ENCODE measurements at regions not wholly inside any gene's neighbourhood (a gene's known extent, or its start where the extent isn't known, plus 50 kb on each side); places are given as distances from the start of the nearest gene placed in this dataset.
"Not testable (repeated sequence)": the region's sequence is repeated elsewhere in the genome, so short reads cannot be mapped to it uniquely, and the experiment has no call there.

- Histone ChIP-seq H3K4me2 (ENCODE audit: low read depth, low read length, poor library complexity, severe bottlenecking) (no peak overlapping the region), H3K9me2 (replicated peaks; ENCODE audit: insufficient read depth, low read length) (no peaks in the 10 kb centered on the region), H3K9ac (ENCODE audit: low read length) (no peak overlapping the region), H3K36me3 (ENCODE audit: insufficient read depth, low read length) (no peaks in the 10 kb centered on the region), H2AFZ (ENCODE audit: low read length) (no peak overlapping the region), H3K27ac (ENCODE audit: low read length) (no peak overlapping the region), H3K79me2 (ENCODE audit: low read length) (no peaks in the 10 kb centered on the region), H3K4me3 (ENCODE audit: low read length) (no peak overlapping the region), H3K9me3 (ENCODE audit: low read length) (no peaks in the 10 kb centered on the region), H3K4me1 (ENCODE audit: low read length) (no peaks in the 10 kb centered on the region), H4K20me1 (ENCODE audit: insufficient read depth, low read depth, low read length) (no peaks in the 10 kb centered on the region), H3K27me3 (ENCODE audit: low read length) (no peaks in the 10 kb centered on the region)
- DNase-seq = no peak
These were observed 59.8 kb upstream of the C5orf63 start for GRCh38 chr5:127133071-127133470.

GRCh38 chr5:127136908-127137307, 63.6 kb upstream of the C5orf63 start:
- no peaks in the 10 kb centered on the region for H3K36me3 ChIP-seq (ENCODE audit: insufficient read depth, low read length)
- H3K27me3 ChIP-seq (ENCODE audit: low read length) = no peaks in the 10 kb centered on the region
- no peaks in the 10 kb centered on the region for H3K4me1 ChIP-seq (ENCODE audit: low read length)
- no peak overlapping the region for H2AFZ ChIP-seq (ENCODE audit: low read length)
- H3K4me3 ChIP-seq (ENCODE audit: low read length) = no peak overlapping the region
- H4K20me1 ChIP-seq (ENCODE audit: insufficient read depth, low read depth, low read length) = no peaks in the 10 kb centered on the region
- no peaks in the 10 kb centered on the region for H3K9me3 ChIP-seq (ENCODE audit: low read length)
- no peak overlapping the region for H3K9ac ChIP-seq (ENCODE audit: low read length)
- H3K9me2 ChIP-seq (replicated peaks; ENCODE audit: insufficient read depth, low read length) = no peaks in the 10 kb centered on the region
- H3K79me2 ChIP-seq (ENCODE audit: low read length) = no peaks in the 10 kb centered on the region
- H3K4me2 ChIP-seq (ENCODE audit: low read depth, low read length, poor library complexity, severe bottlenecking) = no peak overlapping the region
- no peak overlapping the region for H3K27ac ChIP-seq (ENCODE audit: low read length)
- no peak for DNase-seq

- no peaks in the 10 kb centered on the region for H3K4me1 ChIP-seq (ENCODE audit: low read length)
- no peaks in the 10 kb centered on the region for H3K79me2 ChIP-seq (ENCODE audit: low read length)
- no peaks in the 10 kb centered on the region for H4K20me1 ChIP-seq (ENCODE audit: insufficient read depth, low read depth, low read length)
- H3K9me3 ChIP-seq (ENCODE audit: low read length) = no peaks in the 10 kb centered on the region
- no peak overlapping the region for H3K4me2 ChIP-seq (ENCODE audit: low read depth, low read length, poor library complexity, severe bottlenecking)
- no peaks in the 10 kb centered on the region for H3K27me3 ChIP-seq (ENCODE audit: low read length)
- H3K9me2 ChIP-seq (replicated peaks; ENCODE audit: insufficient read depth, low read length) = no peaks in the 10 kb centered on the region
- H3K36me3 ChIP-seq (ENCODE audit: insufficient read depth, low read length) = no peaks in the 10 kb centered on the region
- no peak overlapping the region for H3K4me3 ChIP-seq (ENCODE audit: low read length)
- H3K9ac ChIP-seq (ENCODE audit: low read length) = no peak overlapping the region
- no peak overlapping the region for H3K27ac ChIP-seq (ENCODE audit: low read length)
- no peak for DNase-seq
- H2AFZ ChIP-seq (ENCODE audit: low read length) = no peak overlapping the region
These were observed 70.4 kb upstream of the C5orf63 start for GRCh38 chr5:127143722-127144121.

- Histone ChIP-seq H3K9ac (ENCODE audit: low read length) (no peak overlapping the region), H2AFZ (ENCODE audit: low read length) (no peak overlapping the region), H3K4me3 (ENCODE audit: low read length) (no peak overlapping the region), H4K20me1 (ENCODE audit: insufficient read depth, low read depth, low read length) (no peaks in the 10 kb centered on the region), H3K4me2 (ENCODE audit: low read depth, low read length, poor library complexity, severe bottlenecking) (no peak overlapping the region), H3K4me1 (ENCODE audit: low read length) (no peaks in the 10 kb centered on the region), H3K27me3 (ENCODE audit: low read length) (no peaks in the 10 kb centered on the region), H3K79me2 (ENCODE audit: low read length) (no peaks in the 10 kb centered on the region), H3K9me3 (ENCODE audit: low read length) (no peaks in the 10 kb centered on the region), H3K27ac (ENCODE audit: low read length) (no peak overlapping the region), H3K9me2 (replicated peaks; ENCODE audit: insufficient read depth, low read length) (no peaks in the 10 kb centered on the region), H3K36me3 (ENCODE audit: insufficient read depth, low read length) (no peaks in the 10 kb centered on the region)
- no peak for DNase-seq
These were observed 79.7 kb upstream of the C5orf63 start for GRCh38 chr5:127153031-127153430.

DNA sequence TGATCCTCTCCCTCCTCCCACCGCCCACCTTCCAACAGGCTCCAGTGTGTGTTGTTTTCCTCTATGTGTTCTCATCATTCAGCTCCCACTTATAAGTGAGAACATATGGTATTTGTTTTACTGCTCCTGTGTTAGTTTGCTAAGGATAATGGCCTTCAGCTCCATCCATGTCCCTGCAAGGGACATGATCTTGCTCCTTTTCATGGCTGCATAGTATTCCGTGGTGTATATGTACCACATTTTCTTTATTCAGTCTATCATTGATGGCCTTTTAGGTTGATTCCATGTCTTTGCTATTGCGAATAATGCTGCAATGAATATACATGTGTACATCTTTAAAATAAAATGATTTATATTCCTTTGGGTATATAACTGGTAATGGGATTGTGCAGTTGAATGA, 80.2 kb upstream of the C5orf63 start:
- Histone ChIP-seq H3K9ac (ENCODE audit: low read length) (no peak overlapping the region), H3K27me3 (ENCODE audit: low read length) (no peaks in the 10 kb centered on the region), H3K9me3 (ENCODE audit: low read length) (no peaks in the 10 kb centered on the region), H3K79me2 (ENCODE audit: low read length) (no peaks in the 10 kb centered on the region), H3K4me3 (ENCODE audit: low read length) (no peak overlapping the region), H2AFZ (ENCODE audit: low read length) (no peak overlapping the region), H3K36me3 (ENCODE audit: insufficient read depth, low read length) (no peaks in the 10 kb centered on the region), H4K20me1 (ENCODE audit: insufficient read depth, low read depth, low read length) (no peaks in the 10 kb centered on the region), H3K4me1 (ENCODE audit: low read length) (no peaks in the 10 kb centered on the region), H3K9me2 (replicated peaks; ENCODE audit: insufficient read depth, low read length) (no peaks in the 10 kb centered on the region), H3K27ac (ENCODE audit: low read length) (no peak overlapping the region), H3K4me2 (ENCODE audit: low read depth, low read length, poor library complexity, severe bottlenecking) (no peak overlapping the region)
- no peak for DNase-seq

- DNase-seq = no peak
- H3K4me1 ChIP-seq (ENCODE audit: low read length) = no peaks in the 10 kb centered on the region
- no peaks in the 10 kb centered on the region for H3K9me2 ChIP-seq (replicated peaks; ENCODE audit: insufficient read depth, low read length)
- no peak overlapping the region for H3K9ac ChIP-seq (ENCODE audit: low read length)
- no peak overlapping the region for H2AFZ ChIP-seq (ENCODE audit: low read length)
- H4K20me1 ChIP-seq (ENCODE audit: insufficient read depth, low read depth, low read length) = no peaks in the 10 kb centered on the region
- H3K27me3 ChIP-seq (ENCODE audit: low read length) = no peaks in the 10 kb centered on the region
- no peaks in the 10 kb centered on the region for H3K9me3 ChIP-seq (ENCODE audit: low read length)
- no peaks in the 10 kb centered on the region for H3K79me2 ChIP-seq (ENCODE audit: low read length)
- H3K4me2 ChIP-seq (ENCODE audit: low read depth, low read length, poor library complexity, severe bottlenecking) = no peak overlapping the region
- H3K27ac ChIP-seq (ENCODE audit: low read length) = no peak overlapping the region
- H3K4me3 ChIP-seq (ENCODE audit: low read length) = no peak overlapping the region
- no peaks in the 10 kb centered on the region for H3K36me3 ChIP-seq (ENCODE audit: insufficient read depth, low read length)
These were observed 90.4 kb upstream of the C5orf63 start for GRCh38 chr5:127163750-127164149.

DNA sequence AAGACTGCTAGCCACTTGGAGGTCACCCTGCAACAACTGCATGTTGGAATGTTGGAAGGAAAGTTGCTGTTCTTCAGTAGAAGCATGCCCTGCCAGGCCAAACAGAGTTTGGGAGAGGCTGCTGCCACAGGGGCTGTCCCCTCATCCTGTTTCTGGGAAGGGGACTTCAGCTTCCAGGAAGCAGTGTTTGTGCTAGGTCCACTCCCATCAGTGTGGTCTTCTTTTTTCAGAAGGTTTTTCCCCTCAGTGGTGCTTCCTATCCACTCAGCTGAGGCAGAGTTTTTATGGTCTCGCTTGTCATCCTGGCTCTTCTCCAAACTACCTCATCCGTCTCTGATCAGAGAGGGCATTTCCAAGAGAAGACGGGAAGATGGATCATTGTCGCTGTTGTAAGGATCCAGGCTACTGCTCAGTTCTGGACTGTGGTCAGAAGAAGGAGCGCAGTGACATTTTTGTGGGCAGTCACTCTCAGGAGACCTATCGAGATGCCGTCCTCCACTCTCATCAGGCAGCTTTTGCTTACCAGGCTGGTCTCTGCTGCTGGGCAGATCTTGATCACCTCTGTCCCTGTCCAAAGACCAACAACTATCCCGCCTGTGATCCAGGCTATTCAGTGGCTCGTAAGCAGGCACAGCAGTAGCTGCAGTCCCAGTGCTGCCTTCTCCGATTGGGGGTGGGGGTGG, 97.8 kb upstream of the C5orf63 start:
- Histone ChIP-seq H3K4me1 (ENCODE audit: low read length) (no peaks in the 10 kb centered on the region), H3K36me3 (ENCODE audit: insufficient read depth, low read length) (no peaks in the 10 kb centered on the region), H3K4me3 (ENCODE audit: low read length) (no peak overlapping the region), H3K79me2 (ENCODE audit: low read length) (no peaks in the 10 kb centered on the region), H3K9me3 (ENCODE audit: low read length) (no peaks in the 10 kb centered on the region), H4K20me1 (ENCODE audit: insufficient read depth, low read depth, low read length) (no peaks in the 10 kb centered on the region), H3K27me3 (ENCODE audit: low read length) (no peaks in the 10 kb centered on the region), H2AFZ (ENCODE audit: low read length) (no peak overlapping the region), H3K27ac (ENCODE audit: low read length) (no peak overlapping the region), H3K9me2 (replicated peaks; ENCODE audit: insufficient read depth, low read length) (no peaks in the 10 kb centered on the region), H3K4me2 (ENCODE audit: low read depth, low read length, poor library complexity, severe bottlenecking) (no peak overlapping the region), H3K9ac (ENCODE audit: low read length) (no peak overlapping the region)
- DNase-seq = no peak

GRCh38 chr5:127176769-127177168, 103.5 kb upstream of the C5orf63 start:
- H3K27me3 ChIP-seq (ENCODE audit: low read length) = no peaks in the 10 kb centered on the region
- H3K9me2 ChIP-seq (replicated peaks; ENCODE audit: insufficient read depth, low read length) = no peaks in the 10 kb centered on the region
- no peak overlapping the region for H2AFZ ChIP-seq (ENCODE audit: low read length)
- no peak for DNase-seq
- H3K79me2 ChIP-seq (ENCODE audit: low read length) = no peaks in the 10 kb centered on the region
- no peak overlapping the region for H3K9ac ChIP-seq (ENCODE audit: low read length)
- H3K4me3 ChIP-seq (ENCODE audit: low read length) = no peak overlapping the region
- H3K36me3 ChIP-seq (ENCODE audit: insufficient read depth, low read length) = no peaks in the 10 kb centered on the region
- no peak overlapping the region for H3K4me2 ChIP-seq (ENCODE audit: low read depth, low read length, poor library complexity, severe bottlenecking)
- H4K20me1 ChIP-seq (ENCODE audit: insufficient read depth, low read depth, low read length) = no peaks in the 10 kb centered on the region
- H3K9me3 ChIP-seq (ENCODE audit: low read length) = no peaks in the 10 kb centered on the region
- H3K4me1 ChIP-seq (ENCODE audit: low read length) = no peaks in the 10 kb centered on the region
- H3K27ac ChIP-seq (ENCODE audit: low read length) = no peak overlapping the region

- not testable (repeated sequence) for H3K9ac ChIP-seq (ENCODE audit: low read length); H3K4me2 ChIP-seq (ENCODE audit: low read depth, low read length, poor library complexity, severe bottlenecking); H3K27me3 ChIP-seq (ENCODE audit: low read length); H3K27ac ChIP-seq (ENCODE audit: low read length); H4K20me1 ChIP-seq (ENCODE audit: insufficient read depth, low read depth, low read length); H3K4me1 ChIP-seq (ENCODE audit: low read length); H3K36me3 ChIP-seq (ENCODE audit: insufficient read depth, low read length); H3K79me2 ChIP-seq (ENCODE audit: low read length); H3K9me2 ChIP-seq (replicated peaks; ENCODE audit: insufficient read depth, low read length); H2AFZ ChIP-seq (ENCODE audit: low read length); DNase-seq; H3K4me3 ChIP-seq (ENCODE audit: low read length); H3K9me3 ChIP-seq (ENCODE audit: low read length)
These were observed 108.0 kb upstream of the MEGF10 start for GRCh38 chr5:127182631-127183030.
